ENCODE measurements at regions not wholly inside any gene's neighbourhood (a gene's known extent, or its start where the extent isn't known, plus 50 kb on each side); places are given as distances from the start of the nearest gene placed in this dataset.

- no peak overlapping the region for H2AFZ ChIP-seq (ENCODE audit: low read depth, low read length)
- no peak for TF ChIP-seq TAF1 (IDR thresholded peaks at IDR 0.05; ENCODE audit: low read depth)
- TF ChIP-seq RAD21 (conservative IDR thresholded peaks at IDR 0.05), result no peak
- TF ChIP-seq MXI1 (conservative IDR thresholded peaks at IDR 0.05; ENCODE audit: poor library complexity, severe bottlenecking), result no peak
- no peak for TF ChIP-seq EP300 (conservative IDR thresholded peaks at IDR 0.05; ENCODE audit: poor library complexity, severe bottlenecking)
- TF ChIP-seq CTCF (IDR thresholded peaks at IDR 0.05; ENCODE audit: poor library complexity, severe bottlenecking), result no peak
- no peak for TF ChIP-seq EZH2 (IDR thresholded peaks at IDR 0.05; ENCODE audit: borderline replicate concordance, insufficient read depth, low read length, poor library complexity, severe bottlenecking)
- TF ChIP-seq SMC3 (conservative IDR thresholded peaks at IDR 0.05; ENCODE audit: poor library complexity), result no peak
- H3K9me3 ChIP-seq (ENCODE audit: low read length), result no peaks in the 10 kb centered on the region
- H4K20me1 ChIP-seq (ENCODE audit: insufficient read depth), result no peaks in the 10 kb centered on the region
- H3K27ac ChIP-seq (ENCODE audit: low read length), result no peak overlapping the region
- H3K9me2 ChIP-seq (ENCODE audit: insufficient read depth, low read length), result no peaks in the 10 kb centered on the region
- no peaks in the 10 kb centered on the region for H3K27me3 ChIP-seq (ENCODE audit: insufficient read depth, low read depth, low read length)
- no peaks in the 10 kb centered on the region for H3K36me3 ChIP-seq (ENCODE audit: insufficient read depth, low read length)
- H3K4me3 ChIP-seq (ENCODE audit: low read length), result no peak overlapping the region
- no peaks in the 10 kb centered on the region for H3K79me2 ChIP-seq (replicated peaks; ENCODE audit: insufficient read depth, low read length)
- H3K4me2 ChIP-seq (ENCODE audit: low read length), result no peak overlapping the region
- no peaks in the 10 kb centered on the region for H3F3A ChIP-seq (ENCODE audit: insufficient read depth, low read length, poor library complexity, severe bottlenecking)
- no peak overlapping the region for H3K9ac ChIP-seq (ENCODE audit: low read length)
Measured at GRCh38 chr13:83546476-83546875, 335.8 kb downstream of the SLITRK1 start.

GRCh38 chr13:83538636-83539035 lies 343.6 kb downstream of the SLITRK1 start:
- TF ChIP-seq EP300 (conservative IDR thresholded peaks at IDR 0.05; ENCODE audit: poor library complexity, severe bottlenecking), result no peak
- no peak overlapping the region for H3K27ac ChIP-seq (ENCODE audit: low read length)
- H3F3A ChIP-seq (ENCODE audit: insufficient read depth, low read length, poor library complexity, severe bottlenecking), result no peaks in the 10 kb centered on the region
- no peaks in the 10 kb centered on the region for H4K20me1 ChIP-seq (ENCODE audit: insufficient read depth)
- no peaks in the 10 kb centered on the region for H3K9me2 ChIP-seq (ENCODE audit: insufficient read depth, low read length)
- no peaks in the 10 kb centered on the region for H3K36me3 ChIP-seq (ENCODE audit: insufficient read depth, low read length)
- no peak overlapping the region for H3K4me2 ChIP-seq (ENCODE audit: low read length)
- H3K9ac ChIP-seq (ENCODE audit: low read length), result no peak overlapping the region
- H3K4me3 ChIP-seq (ENCODE audit: low read length), result no peak overlapping the region
- H3K9me3 ChIP-seq (ENCODE audit: low read length), result no peaks in the 10 kb centered on the region
- no peak overlapping the region for H2AFZ ChIP-seq (ENCODE audit: low read depth, low read length)
- no peaks in the 10 kb centered on the region for H3K27me3 ChIP-seq (ENCODE audit: insufficient read depth, low read depth, low read length)
- no peaks in the 10 kb centered on the region for H3K79me2 ChIP-seq (replicated peaks; ENCODE audit: insufficient read depth, low read length)

- H4K20me1 ChIP-seq (ENCODE audit: insufficient read depth), result no peaks in the 10 kb centered on the region
- no peak overlapping the region for H3K9ac ChIP-seq (ENCODE audit: low read length)
- H3K9me3 ChIP-seq (ENCODE audit: low read length), result no peaks in the 10 kb centered on the region
- no peak for TF ChIP-seq TAF1 (IDR thresholded peaks at IDR 0.05; ENCODE audit: low read depth)
- TF ChIP-seq REST (IDR thresholded peaks at IDR 0.05; ENCODE audit: borderline replicate concordance), result no peak
- TF ChIP-seq SMC3 (conservative IDR thresholded peaks at IDR 0.05; ENCODE audit: poor library complexity), result no peak
- TF ChIP-seq CTCF (IDR thresholded peaks at IDR 0.05; ENCODE audit: poor library complexity, severe bottlenecking), result no peak
- TF ChIP-seq POLR2AphosphoS5 (IDR thresholded peaks at IDR 0.05), result no peak
- no peak for TF ChIP-seq EZH2 (IDR thresholded peaks at IDR 0.05; ENCODE audit: borderline replicate concordance, insufficient read depth, low read length, poor library complexity, severe bottlenecking)
- TF ChIP-seq MXI1 (conservative IDR thresholded peaks at IDR 0.05; ENCODE audit: poor library complexity, severe bottlenecking), result no peak
- no peaks in the 10 kb centered on the region for H3K27me3 ChIP-seq (ENCODE audit: insufficient read depth, low read depth, low read length)
- no peaks in the 10 kb centered on the region for H3K9me2 ChIP-seq (ENCODE audit: insufficient read depth, low read length)
- H3K4me3 ChIP-seq (ENCODE audit: low read length), result no peak overlapping the region
- H3F3A ChIP-seq (ENCODE audit: insufficient read depth, low read length, poor library complexity, severe bottlenecking), result no peaks in the 10 kb centered on the region
- H3K36me3 ChIP-seq (ENCODE audit: insufficient read depth, low read length), result no peaks in the 10 kb centered on the region
- H2AFZ ChIP-seq (ENCODE audit: low read depth, low read length), result no peak overlapping the region
- H3K79me2 ChIP-seq (replicated peaks; ENCODE audit: insufficient read depth, low read length), result no peaks in the 10 kb centered on the region
- no peak overlapping the region for H3K27ac ChIP-seq (ENCODE audit: low read length)
- H3K4me2 ChIP-seq (ENCODE audit: low read length), result no peak overlapping the region
Measured at GRCh38 chr13:83536941-83537340, 345.3 kb downstream of the SLITRK1 start.
